Superior temporal gyrus (tissue), 1 donor: ENCODE measurements at regions not wholly inside any gene's neighbourhood (a gene's known extent, or its start where the extent isn't known, plus 50 kb on each side); places are given as distances from the start of the nearest gene placed in this dataset.

Experiments used
- DNase-seq: peaks from one replicate; pipeline ENCODE4 v3.0.0-alpha.2; 2016; ENCODE audit errors: extremely low spot score

DNA sequence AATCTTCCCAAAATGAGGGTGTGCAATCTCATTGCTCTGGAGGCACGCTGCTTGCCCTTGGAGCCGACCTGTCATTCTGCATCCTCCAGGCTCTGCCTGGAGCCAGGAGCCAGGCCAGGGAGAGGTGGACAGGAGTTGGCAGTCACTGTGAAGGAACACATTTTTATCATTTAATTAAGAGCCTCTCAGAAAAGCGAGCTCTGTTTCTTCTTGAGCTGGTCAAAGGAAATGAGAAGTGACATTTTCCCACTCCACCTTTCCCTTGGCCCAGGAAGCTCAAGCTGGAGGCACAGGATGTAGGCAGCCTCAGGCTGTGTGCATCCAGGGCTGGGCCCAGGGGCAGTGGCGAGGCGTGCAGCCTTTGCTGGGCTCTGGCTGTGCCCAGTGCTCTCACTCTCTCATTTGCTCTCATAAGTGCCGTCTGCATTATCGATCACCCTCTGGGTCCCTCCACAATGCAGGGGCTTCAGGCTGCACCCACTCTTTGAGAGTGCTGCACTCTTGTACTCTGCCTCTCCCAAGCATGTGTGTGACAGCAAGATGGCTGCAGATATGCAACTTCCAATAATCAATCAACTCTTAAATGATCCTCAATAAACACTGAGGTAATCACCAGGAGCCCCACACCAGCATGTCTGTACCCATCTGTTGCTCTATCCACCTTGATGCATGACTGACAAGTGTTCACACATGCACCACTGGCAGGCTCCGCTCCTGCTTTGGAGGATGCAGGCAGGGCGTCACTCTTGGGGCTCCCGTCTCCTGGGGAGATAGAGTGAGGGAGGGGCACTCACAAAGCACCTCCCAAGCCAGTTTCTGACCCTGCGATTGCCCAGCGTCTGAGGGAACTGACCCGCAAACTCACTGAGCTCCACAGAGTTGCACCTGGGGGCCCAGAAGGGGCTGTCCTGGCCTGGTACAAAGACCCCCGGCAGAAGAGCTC is 171.4 kb downstream of the ZNF248 start:
- DNase-seq: no peak

DNA sequence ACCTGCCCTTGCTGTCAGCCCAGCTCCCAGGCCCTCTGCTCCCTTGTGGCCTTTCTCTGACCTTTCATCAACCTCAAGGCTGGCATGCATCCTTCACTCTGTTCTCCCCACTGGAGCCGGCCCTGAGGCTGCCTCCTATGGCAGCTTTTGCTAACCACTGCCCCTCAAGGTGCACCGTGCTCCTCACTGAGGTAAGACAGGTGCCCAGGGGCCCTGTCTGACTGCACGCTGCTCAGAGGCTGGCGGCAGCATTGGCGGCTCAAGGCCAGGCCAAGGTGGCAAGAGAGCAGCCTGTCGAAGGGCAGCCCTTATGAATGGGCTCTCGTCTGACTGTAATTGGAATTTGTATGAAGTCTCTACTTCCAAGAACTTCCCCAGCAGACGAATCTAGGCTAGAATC is 172.6 kb downstream of the ZNF248 start:
- DNase-seq: no peak

- no peak for DNase-seq
These were observed 174.8 kb downstream of the ZNF248 start for GRCh38 chr10:37682617-37683016.

DNA sequence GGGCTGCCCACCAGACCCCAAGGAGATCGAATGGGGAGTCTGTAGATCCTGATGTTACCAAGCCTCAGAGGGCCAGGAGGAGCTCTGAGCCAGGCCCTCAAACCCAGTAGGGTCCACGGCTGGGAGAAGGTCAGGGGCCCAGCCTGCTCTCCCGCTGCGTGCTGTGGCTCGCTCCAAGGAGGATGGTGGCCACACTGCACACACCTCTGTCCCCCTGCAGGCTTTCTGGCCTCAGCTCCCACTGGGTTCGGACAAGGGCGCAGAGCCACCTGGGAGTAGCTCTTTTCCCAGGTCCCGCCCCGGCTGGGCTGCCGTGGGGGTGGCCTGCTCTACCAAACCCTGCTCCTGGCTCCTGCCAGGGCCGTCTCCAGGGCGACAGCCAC is 175.8 kb downstream of the ZNF248 start:
- DNase-seq: no peak

GRCh38 chr10:37680716-37681616 is 176.4 kb downstream of the ZNF248 start:
- DNase-seq: no peak

DNA sequence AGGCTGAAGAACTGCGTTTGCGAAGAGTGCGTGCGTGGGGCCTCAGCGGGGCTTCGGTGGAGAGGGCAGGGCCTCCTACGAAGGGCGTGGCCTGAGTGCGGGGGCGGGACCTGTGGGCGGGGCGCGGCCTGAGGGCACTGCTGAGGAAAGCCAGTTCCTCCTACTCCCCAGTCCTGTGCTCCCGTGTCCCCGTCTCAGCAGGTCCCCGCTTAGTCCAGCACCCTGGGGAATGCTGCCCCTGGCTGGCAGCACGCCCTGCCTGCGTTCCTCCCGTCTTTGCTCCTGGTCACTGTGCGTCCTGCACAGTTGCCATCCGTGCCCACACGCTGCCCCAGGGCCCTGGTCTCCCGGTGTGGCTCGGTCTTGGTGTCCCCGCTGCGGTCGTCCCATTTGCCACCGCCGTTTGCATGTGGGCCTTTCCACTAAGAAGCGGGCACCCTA is 177.1 kb downstream of the ZNF248 start:
- no peak for DNase-seq

DNA sequence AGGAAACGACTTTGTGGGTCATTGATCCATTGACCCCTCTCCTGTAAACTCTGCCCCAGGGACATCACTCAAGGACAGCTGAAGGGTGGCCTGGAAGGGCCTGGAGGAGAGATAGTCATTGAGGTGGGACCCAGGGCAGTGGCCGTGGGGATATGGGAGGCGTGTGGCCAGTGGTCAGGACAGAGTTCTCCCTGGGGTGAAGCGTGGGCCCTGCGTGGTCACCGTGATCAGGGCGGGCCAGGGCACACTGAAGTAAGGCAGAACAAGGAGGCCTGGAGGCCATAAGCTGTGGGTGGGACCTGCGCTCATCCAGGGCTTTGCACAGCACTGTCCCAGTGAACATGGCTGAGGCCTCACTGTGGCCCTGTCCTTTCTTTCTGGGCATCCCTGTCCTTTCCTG is 177.9 kb downstream of the ZNF248 start:
- no peak for DNase-seq

GRCh38 chr10:37675449-37675848 is 182.0 kb downstream of the ZNF248 start:
- DNase-seq: no peak

DNA sequence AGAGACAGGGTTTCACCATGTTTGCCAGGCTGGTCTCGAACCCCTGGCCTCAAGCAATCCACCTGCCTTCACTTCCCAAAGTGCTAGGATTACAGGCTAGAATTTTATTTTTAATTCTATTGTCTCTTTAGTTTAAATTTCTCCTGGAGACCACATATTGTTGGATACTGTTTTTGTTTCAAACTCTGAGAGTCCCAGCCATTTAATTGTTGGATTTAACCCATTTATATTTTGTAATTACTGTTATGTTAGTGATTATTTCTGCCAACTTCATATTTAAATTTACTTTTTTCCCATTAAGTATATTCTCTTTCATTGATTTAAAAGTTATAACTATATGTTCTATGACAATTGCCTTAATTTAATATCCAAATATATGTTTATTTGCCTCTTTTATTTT is 185.6 kb downstream of the ZNF248 start:
- DNase-seq: no peak

GRCh38 chr10:37667736-37668135 is 189.7 kb downstream of the ZNF248 start:
- no peak for DNase-seq

- DNase-seq: no peak
These were observed 202.9 kb downstream of the ZNF248 start for GRCh38 chr10:37654466-37654865.

GRCh38 chr10:37643187-37643586 is 214.2 kb downstream of the ZNF248 start:
- peak; percentile 13 for DNase-seq

DNA sequence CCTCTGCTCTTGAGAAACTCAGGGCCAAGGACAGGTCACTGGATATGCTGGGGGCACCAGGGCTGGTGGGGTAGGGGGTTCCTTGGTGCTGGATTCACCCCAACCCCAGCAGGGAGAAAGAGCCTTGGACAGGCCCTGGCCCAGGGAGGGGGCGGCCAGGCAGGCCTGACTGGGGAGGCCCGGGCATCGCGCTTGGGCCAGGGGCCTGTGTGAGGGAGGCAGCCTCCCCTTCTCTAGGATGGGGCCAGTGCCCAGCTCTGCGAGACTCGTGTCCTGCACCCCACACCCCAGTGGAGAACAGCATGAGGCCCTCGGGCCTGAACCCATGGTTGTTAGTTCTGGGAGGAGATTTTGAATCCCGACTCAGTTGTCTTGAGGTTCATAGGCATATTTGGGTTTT is 217.1 kb downstream of the ZNF248 start:
- DNase-seq: no peak

- DNase-seq: no peak
These were observed 218.2 kb downstream of the ZNF248 start for GRCh38 chr10:37639200-37639599.

DNA sequence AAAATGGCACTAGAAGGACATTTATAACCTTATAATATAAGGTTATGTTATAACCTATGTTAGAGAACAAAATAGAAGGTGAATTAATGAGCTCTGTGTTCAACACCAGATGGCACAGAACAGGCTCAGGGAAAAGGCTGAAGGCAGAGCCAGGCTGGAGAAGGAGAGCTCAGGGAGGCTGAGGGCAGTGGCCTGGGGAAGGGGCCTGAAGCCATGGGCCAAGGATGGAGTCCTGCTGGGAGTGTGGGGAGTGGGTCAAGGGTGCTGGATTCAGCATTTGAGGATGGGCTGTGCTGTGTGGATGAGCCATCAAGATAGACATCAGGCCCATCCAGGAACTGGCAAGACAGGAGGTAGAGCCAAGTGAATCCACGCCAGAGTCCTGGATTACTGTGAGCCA is 218.8 kb downstream of the ZNF248 start:
- DNase-seq: no peak

DNA sequence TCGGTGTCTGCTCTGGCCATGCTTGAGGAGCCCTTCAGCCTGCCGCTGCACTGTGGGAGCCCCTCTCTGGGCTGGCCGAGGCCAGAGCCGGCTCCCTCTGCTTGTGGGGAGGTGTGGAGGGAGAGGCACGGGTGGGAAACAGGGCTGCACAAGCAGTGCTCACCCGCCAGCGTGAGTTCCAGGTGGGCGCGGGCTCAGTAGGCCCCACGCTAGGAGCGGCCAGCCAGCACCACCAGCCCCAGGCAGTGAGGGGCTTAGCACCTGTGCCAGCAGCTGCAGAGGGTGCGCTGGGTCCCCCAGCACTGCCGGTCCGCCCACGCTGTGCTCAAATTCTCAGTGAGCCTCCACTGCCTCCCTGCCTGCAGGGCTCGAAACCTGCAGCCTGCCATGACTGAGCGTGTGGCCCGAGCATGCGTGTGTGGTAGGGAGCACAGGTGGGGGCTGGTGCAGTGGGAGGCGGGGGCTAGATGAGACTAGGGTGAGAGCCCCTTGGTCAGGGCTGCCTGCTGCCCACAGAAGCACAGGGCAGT is 223.0 kb downstream of the ZNF248 start:
- DNase-seq: no peak

DNA sequence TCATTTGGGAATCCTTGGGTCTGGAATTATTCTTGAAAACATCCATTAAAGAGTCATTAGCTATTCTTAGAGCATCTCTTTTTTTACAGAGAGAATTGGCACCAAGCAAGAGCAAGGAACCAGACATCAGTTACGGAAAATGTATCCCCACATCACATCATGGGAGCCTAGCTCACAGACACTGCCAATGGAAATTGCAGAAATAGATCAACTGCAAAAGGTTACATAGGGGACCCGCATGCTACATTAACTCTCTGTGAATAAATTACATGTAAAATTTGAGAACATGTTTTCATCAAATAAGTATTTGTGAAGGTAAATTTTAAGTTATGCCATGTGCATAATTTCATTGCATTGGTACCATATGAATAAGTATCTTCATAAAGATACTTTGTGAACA is 224.8 kb downstream of the ZNF248 start:
- no peak for DNase-seq

GRCh38 chr10:37623506-37623905 is 233.9 kb downstream of the ZNF248 start:
- DNase-seq: no peak

GRCh38 chr10:37619336-37619735 is 238.1 kb downstream of the ZNF248 start:
- no peak for DNase-seq

GRCh38 chr10:37588299-37588698 is 269.1 kb downstream of the ZNF248 start:
- DNase-seq: no peak

GRCh38 chr10:37584643-37585042 is 272.8 kb downstream of the ZNF248 start:
- DNase-seq: no peak

GRCh38 chr10:37582237-37582636 is 275.2 kb downstream of the ZNF248 start:
- no peak for DNase-seq
